B cell (primary cell): ENCODE measurements at regions not wholly inside any gene's neighbourhood (a gene's known extent, or its start where the extent isn't known, plus 50 kb on each side); places are given as distances from the start of the nearest gene placed in this dataset.

Source experiments
- ATAC-seq: fragments of 200-7000 bp; cut with Tn5 transposase; one replicate; pipeline ENCODE4 v1.10.0; 2021; ENCODE audit warnings: low read depth, mild to moderate bottlenecking, moderate number of reproducible peaks, moderate library complexity
- CTCF ChIA-PET: fragments of 350-600 bp; sonication (Branson Sonifier 250); formaldehyde crosslinking; loops from one replicate; lab custom pipeline; 2021; ENCODE audit warnings: antibody characterized with exemption, inconsistent platforms; lab: Charles Lee
- POLR2A ChIA-PET: fragments of 350-600 bp; sonication (Branson Sonifier 250); formaldehyde crosslinking; loops from one replicate; lab custom pipeline; 2021; ENCODE audit warnings: antibody characterized with exemption; lab: Charles Lee
- DNase-seq: peaks from one replicate; pipeline ENCODE4 v3.0.0; 2013
- H2AFZ ChIP-seq: 2 replicates; pipeline ENCODE4 v1.6.1; 2012; ENCODE audit warnings: mild to moderate bottlenecking, low read depth, low read length; ENCODE audit not compliant: insufficient read depth, poor library complexity, severe bottlenecking
- H3K27ac ChIP-seq, 2 donors: 1 replicate in 1 of 2; 2 replicates in 1 of 2; pipeline ENCODE4 v1.5.1; 2012 to 2013; ENCODE audit warnings: low read length in 2 of 2, mild to moderate bottlenecking in 2 of 2, moderate library complexity in 1 of 2
- H3K27me3 ChIP-seq, 4 experiments: fragments of 200-600 bp in 1 of 4; sonication (generic) in 1 of 4; replicated peaks in 1 of 4; 1 replicate in 2 of 4; 2 replicates in 2 of 4; pipeline versions ENCODE4 v1.6.1 to v1.7.0; 2013 to 2016; ENCODE audit warnings: low read length in 3 of 4, mild to moderate bottlenecking in 2 of 4, mixed read lengths in 1 of 4, moderate library complexity in 1 of 4; ENCODE audit not compliant: insufficient read depth in 4 of 4, control insufficient read depth in 3 of 4; ENCODE audit errors: control extremely low read depth in 1 of 4
- H3K36me3 ChIP-seq, 2 experiments: replicated peaks in 1 of 2; 1 replicate in 1 of 2; 2 replicates in 1 of 2; pipeline versions ENCODE4 v1.6.1 to v1.7.1; 2013; ENCODE audit warnings: low read length in 1 of 2; ENCODE audit not compliant: insufficient read depth in 2 of 2, control insufficient read depth in 1 of 2; ENCODE audit errors: control extremely low read depth in 1 of 2, extremely low read depth in 1 of 2
- H3K4me1 ChIP-seq, 2 donors: fragments of 200-600 bp in 1 of 2; sonication (generic) in 1 of 2; 1 replicate in 1 of 2; 2 replicates in 1 of 2; pipeline versions ENCODE4 v1.5.1 to v1.6.1; 2013 to 2017; ENCODE audit warnings: low read length in 2 of 2; ENCODE audit not compliant: control insufficient read depth in 2 of 2, insufficient read depth in 2 of 2
- H3K4me2 ChIP-seq: replicated peaks from 2 replicates; pipeline ENCODE3; 2012; ENCODE audit warnings: mild to moderate bottlenecking, low read depth, low read length; ENCODE audit not compliant: poor library complexity, severe bottlenecking
- H3K4me3 ChIP-seq, 5 experiments: fragments of 200-600 bp in 1 of 5; sonication (generic) in 1 of 5; 1 replicate in 3 of 5; 2 replicates in 2 of 5; pipeline versions ENCODE4 v1.5.1 to v1.7.0; 2011 to 2016; ENCODE audit warnings: low read length in 4 of 5, mild to moderate bottlenecking in 4 of 5, low read depth in 2 of 5, control low read depth in 1 of 5, moderate library complexity in 1 of 5; ENCODE audit not compliant: insufficient read depth in 1 of 5; ENCODE audit errors: control extremely low read depth in 1 of 5, extremely low read depth in 1 of 5
- H3K79me2 ChIP-seq: fragments of 200-600 bp; sonication (generic); one replicate; pipeline ENCODE4 v1.6.0; 2016; ENCODE audit warnings: low read length; ENCODE audit not compliant: control insufficient read depth, insufficient read depth
- H3K9ac ChIP-seq: fragments of 200-600 bp; sonication (generic); 2 replicates; pipeline ENCODE4 v1.6.1; 2017; ENCODE audit warnings: mild to moderate bottlenecking, low read length, moderate library complexity
- H3K9me3 ChIP-seq, 3 donors: one replicate each; pipeline versions ENCODE4 v1.6.1 to v1.7.1; 2013; ENCODE audit warnings: low read length in 2 of 3; ENCODE audit not compliant: control insufficient read depth in 2 of 3, insufficient read depth in 1 of 3; ENCODE audit errors: control extremely low read depth in 1 of 3
- H4K20me1 ChIP-seq: 2 replicates; pipeline ENCODE4 v1.6.0; 2012; ENCODE audit warnings: mild to moderate bottlenecking, low read length; ENCODE audit not compliant: insufficient read depth, control insufficient read depth, poor library complexity, severe bottlenecking
- H3K27ac Mint-ChIP-seq: one replicate; pipeline ENCODE4 v1.8.0; 2021; ENCODE audit warnings: mixed read lengths
- H3K27me3 Mint-ChIP-seq: one replicate; pipeline ENCODE4 v1.8.0; 2021; ENCODE audit warnings: mixed read lengths
- H3K4me1 Mint-ChIP-seq: one replicate; pipeline ENCODE4 v1.8.0; 2021; ENCODE audit warnings: mixed read lengths
- H3K4me3 Mint-ChIP-seq: one replicate; pipeline ENCODE4 v1.8.0; 2021; ENCODE audit warnings: mixed read lengths
- H3K9me3 Mint-ChIP-seq: one replicate; pipeline ENCODE4 v1.8.0; 2022; ENCODE audit warnings: mixed read lengths; ENCODE audit not compliant: insufficient read depth
- CTCF ChIP-seq: fragments of 200-600 bp; IDR thresholded peaks from one replicate; pipeline ENCODE4 v1.8.0; 2022; ENCODE audit warnings: antibody characterized with exemption, mild to moderate bottlenecking
- EZH2 ChIP-seq: IDR thresholded peaks from 2 replicates; pipeline ENCODE4 v1.6.1; 2012; ENCODE audit warnings: borderline replicate concordance, low read depth, mild to moderate bottlenecking, moderate library complexity, low read length; ENCODE audit not compliant: insufficient read depth, poor library complexity, severe bottlenecking
- WGBS: methylation state at CpG from one replicate; pipeline ENCODE4 v1.1.5; 2013; ENCODE audit warnings: missing lambda C conversion rate; ENCODE audit not compliant: insufficient coverage; 5-methylcytosine and 5-hydroxymethylcytosine counted together
- intact Hi-C: fragments of 100-400 bp; cut with micrococcal nuclease; formaldehyde crosslinking; loops from one replicate; pipeline ENCODE4 v1.10.0; 2022

GRCh38 chr3:116767726-116768125 is 58.1 kb downstream of the TUSC7 start:
- Histone ChIP-seq H3K27ac (no peak overlapping the region), H3K9ac (no peak overlapping the region), H3K36me3 (no peaks in the 10 kb centered on the region), H3K4me2 (no peak overlapping the region), H3K79me2 (no peaks in the 10 kb centered on the region), H3K4me1 (no peaks in the 10 kb centered on the region), H4K20me1 (no peaks in the 10 kb centered on the region), H3K9me3 (no peaks in the 10 kb centered on the region), H3K27me3 (no peaks in the 10 kb centered on the region), H2AFZ (no peak overlapping the region), H3K4me3 (no peak overlapping the region)
- DNase-seq (no peak), ATAC-seq (no peak)
- Mint-ChIP-seq H3K27me3 (no peaks in the 10 kb centered on the region), H3K4me1 (peaks cover 2% of the 10 kb centered on the region), H3K27ac (no peak overlapping the region), H3K4me3 (no peak overlapping the region), H3K9me3 (no peaks in the 10 kb centered on the region)
- CTCF ChIA-PET = interaction anchor here (1.6 to 1.8 kb wide), 2 partner anchors 8 to 10 kb away, joined by 4 to 5 read pairs; no protein-coding TSS in a partner anchor
- no peak for TF ChIP-seq CTCF
- TF ChIP-seq EZH2 = no peak
- WGBS = no CpG with 5 or more reads among the region's 1 CpG
- POLR2A ChIA-PET = no interaction called here
- intact Hi-C loops = no loop called here

- H3K27ac ChIP-seq = no peak overlapping the region
- no peaks in the 10 kb centered on the region for H3K9me3 Mint-ChIP-seq
- ChIA-PET POLR2A (no interaction called here), CTCF (interaction anchor here (0.6 to 2.2 kb wide), 18 partner anchors 9 to 1674 kb away, joined by 3 to 11 read pairs (median 4); no protein-coding TSS in a partner anchor)
- H3K9me3 ChIP-seq = no peaks in the 10 kb centered on the region
- peak; percentile 91 for TF ChIP-seq CTCF
- no peak for TF ChIP-seq EZH2
- WGBS = 0% methylated on average over 3 of the region's 7 CpGs
- no peaks in the 10 kb centered on the region for H3K79me2 ChIP-seq
- no peak overlapping the region for H3K4me3 ChIP-seq
- H3K27me3 Mint-ChIP-seq = peaks cover 4% of the 10 kb centered on the region
- no peak overlapping the region for H2AFZ ChIP-seq
- peak; percentile 54 for ATAC-seq
- H3K9ac ChIP-seq = no peak overlapping the region
- peak; percentile 70 for DNase-seq
- H3K4me3 Mint-ChIP-seq = no peak overlapping the region
- peaks cover 2% of the 10 kb centered on the region for H3K4me1 Mint-ChIP-seq
- H4K20me1 ChIP-seq = no peaks in the 10 kb centered on the region
- no peak overlapping the region for H3K27ac Mint-ChIP-seq
- no peak overlapping the region for H3K4me2 ChIP-seq
- intact Hi-C loops = loop anchor here (2.0 kb wide), 1 partner anchor 948 kb away; no protein-coding TSS in a partner anchor
- H3K27me3 ChIP-seq = peaks cover 0 to 3% (median 0%) of the 10 kb centered on the region in 4 experiments
- no peaks in the 10 kb centered on the region for H3K36me3 ChIP-seq
- H3K4me1 ChIP-seq = no peaks in the 10 kb centered on the region
Measured at GRCh38 chr3:116770815-116771450, 61.4 kb downstream of the TUSC7 start.
